Right lobe of liver (tissue), 4 donors: ENCODE measurements at regions not wholly inside any gene's neighbourhood (a gene's known extent, or its start where the extent isn't known, plus 50 kb on each side); places are given as distances from the start of the nearest gene placed in this dataset.

Experiments used
- POLR2A ChIP-seq: fragments of 450-650 bp; IDR thresholded peaks from one replicate; pipeline ENCODE4 v1.6.1; 2017; ENCODE audit warnings: antibody characterized with exemption, mild to moderate bottlenecking
- TF ChIP-seq, protein P1 (sequence below), 4 donors: fragments of 200-600 bp in 3 of 4; fragments of 450-650 bp in 1 of 4; IDR thresholded peaks; one replicate each; pipeline versions ENCODE4 v1.5.1 to v1.8.0; 2016 to 2022; ENCODE audit warnings: antibody characterized with exemption in 4 of 4, mild to moderate bottlenecking in 2 of 4
- donor health status: DM: no; HTN: no; CAD: no.
- donor health status: DM: no; HTN: no; CAD: no.
- donor health status: DM: no; HTN: yes; CAD: no.

GRCh38 chr15:77866596-77867125 is 210.8 kb downstream of the TBC1D2B start:
- TF ChIP-seq POLR2A, result no peak
- TF ChIP-seq, protein P1, sequence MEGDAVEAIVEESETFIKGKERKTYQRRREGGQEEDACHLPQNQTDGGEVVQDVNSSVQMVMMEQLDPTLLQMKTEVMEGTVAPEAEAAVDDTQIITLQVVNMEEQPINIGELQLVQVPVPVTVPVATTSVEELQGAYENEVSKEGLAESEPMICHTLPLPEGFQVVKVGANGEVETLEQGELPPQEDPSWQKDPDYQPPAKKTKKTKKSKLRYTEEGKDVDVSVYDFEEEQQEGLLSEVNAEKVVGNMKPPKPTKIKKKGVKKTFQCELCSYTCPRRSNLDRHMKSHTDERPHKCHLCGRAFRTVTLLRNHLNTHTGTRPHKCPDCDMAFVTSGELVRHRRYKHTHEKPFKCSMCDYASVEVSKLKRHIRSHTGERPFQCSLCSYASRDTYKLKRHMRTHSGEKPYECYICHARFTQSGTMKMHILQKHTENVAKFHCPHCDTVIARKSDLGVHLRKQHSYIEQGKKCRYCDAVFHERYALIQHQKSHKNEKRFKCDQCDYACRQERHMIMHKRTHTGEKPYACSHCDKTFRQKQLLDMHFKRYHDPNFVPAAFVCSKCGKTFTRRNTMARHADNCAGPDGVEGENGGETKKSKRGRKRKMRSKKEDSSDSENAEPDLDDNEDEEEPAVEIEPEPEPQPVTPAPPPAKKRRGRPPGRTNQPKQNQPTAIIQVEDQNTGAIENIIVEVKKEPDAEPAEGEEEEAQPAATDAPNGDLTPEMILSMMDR (IDR thresholded peaks at IDR 0.05), result no peak
